ENCODE measurements at regions not wholly inside any gene's neighbourhood (a gene's known extent, or its start where the extent isn't known, plus 50 kb on each side); places are given as distances from the start of the nearest gene placed in this dataset.
A peak's percentile ranks its signal among the peaks of the same experiment; 100 is the strongest.

DNA sequence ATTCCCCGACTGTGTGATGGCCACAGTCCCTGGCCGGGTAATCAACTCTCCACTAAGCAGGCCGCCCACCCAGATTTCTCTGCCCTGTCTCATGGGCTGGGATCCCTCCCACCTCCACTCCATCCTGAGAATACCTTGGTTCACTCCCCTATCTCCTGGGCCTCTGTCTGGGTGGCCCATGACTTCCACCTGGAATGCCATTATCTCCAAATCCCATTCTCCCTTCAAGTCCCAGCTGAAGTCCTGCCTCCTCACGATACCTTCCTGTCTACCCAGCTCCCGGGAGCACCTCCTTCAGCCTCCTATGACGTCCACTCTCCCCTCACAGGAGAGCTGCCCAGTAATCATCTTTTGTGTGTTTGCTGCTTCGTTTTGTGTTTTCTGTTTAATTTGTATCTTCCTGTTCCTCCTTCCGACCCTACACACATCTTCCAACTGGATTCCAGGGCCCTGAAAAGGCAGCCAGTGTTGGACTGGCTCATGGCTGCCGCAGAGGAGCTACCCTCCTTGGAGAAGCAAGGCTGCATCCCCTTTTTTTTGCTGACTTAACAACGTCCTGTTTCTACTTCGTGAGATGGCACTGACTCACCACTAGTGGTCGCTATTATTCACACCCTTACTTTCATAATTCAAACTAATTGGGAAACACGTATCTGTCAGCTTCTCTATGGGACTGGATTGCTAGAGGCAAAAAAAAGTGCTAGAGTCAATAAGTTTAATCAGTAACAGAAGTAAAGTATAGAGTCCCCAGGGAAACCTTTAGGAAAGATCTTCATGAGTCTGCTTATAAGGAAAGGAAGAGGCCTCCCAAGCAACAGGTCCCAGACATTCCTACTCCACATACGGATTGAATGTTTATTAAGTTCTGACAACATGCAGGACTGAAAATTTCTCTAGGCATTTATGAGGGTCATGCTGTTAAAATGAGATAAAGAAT lies 171.9 kb upstream of the GATA6 start:
- DNase-seq = peak; percentile 62 to 64

DNA sequence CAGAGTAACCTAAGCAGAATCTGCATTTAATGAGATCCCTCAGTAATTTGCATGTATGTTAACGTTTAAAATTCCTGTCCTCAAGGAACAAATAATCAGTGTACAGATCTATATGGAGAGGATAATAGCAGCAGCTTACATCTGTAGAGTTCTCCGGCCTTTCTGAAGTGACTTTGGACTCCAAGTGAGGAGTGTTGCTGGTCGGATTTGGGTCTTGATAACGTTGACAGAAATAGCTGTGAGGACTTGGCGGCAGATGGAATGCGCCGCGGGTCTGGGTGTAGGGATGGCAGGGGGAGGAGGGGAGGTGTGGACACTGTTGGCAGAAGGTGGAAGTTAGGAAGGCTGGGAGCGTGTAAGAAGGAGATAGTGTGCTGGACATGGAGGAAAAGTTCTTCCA lies 170.9 kb upstream of the GATA6 start:
- DNase-seq = no peak

DNA sequence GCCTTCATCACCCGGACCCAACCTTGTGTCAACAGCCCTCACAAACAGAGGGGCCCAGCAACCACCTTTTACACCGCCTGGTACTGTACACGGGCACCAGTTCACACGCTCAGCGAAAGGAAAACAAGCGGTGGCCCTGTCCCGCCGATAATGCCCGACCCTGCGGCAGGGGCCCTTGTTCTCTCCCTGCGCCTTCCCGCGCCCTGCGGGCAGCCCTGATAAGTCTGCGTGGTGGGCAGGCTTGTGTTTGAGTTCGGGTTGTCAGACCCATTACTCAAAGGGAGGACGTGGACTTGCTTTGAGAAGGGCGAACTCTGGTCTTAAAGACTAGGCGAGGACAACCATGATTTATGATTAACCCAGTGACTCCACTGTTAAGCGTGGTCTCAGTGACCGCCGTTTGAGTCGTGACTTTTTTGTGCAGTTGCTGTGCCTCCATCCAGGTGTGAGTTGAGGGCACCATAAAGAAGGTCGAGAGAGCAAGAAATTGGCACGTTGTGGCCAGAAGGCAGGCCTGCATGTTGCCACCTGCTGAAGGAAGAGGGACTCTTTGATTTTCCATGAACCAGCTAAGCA lies 167.4 kb upstream of the GATA6 start:
- no peak for DNase-seq

DNA sequence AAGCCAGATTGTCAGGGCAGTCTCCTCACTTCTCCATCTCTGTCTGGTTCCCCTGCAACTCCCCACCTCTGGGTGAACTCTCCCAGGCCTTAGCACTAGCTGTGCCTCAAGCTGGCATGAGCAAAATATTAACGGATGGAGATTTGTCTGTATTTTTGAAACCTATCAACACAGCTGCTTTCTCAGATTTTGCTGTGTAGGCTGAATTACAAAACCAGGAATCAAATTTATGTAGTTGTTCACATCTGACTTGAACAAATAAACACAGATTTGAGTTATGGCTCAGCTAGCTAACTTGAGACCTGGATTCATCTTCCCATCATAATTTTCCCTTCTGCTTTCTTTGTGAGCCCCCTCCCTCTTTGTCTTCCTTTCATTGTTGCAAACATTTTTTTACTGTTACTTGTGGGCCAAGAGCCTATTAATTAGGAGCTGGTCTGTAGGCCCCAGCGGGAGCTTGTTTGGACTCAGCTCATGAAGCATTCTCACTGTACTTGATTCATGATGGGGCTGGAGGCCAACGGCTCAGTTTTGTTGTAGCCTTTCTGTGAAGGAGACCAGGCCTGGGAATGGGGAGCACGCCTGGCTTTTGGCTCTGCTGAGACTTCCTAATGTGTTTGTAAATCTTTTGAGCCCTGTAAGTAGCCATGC lies 164.1 kb upstream of the GATA6 start:
- DNase-seq = no peak

GRCh38 chr18:22006458-22006857 lies 162.9 kb upstream of the GATA6 start:
- no peak for DNase-seq

- no peak for DNase-seq
Observed at GRCh38 chr18:22009242-22009641, 160.1 kb upstream of the GATA6 start.

GRCh38 chr18:22013993-22014392 lies 155.4 kb upstream of the GATA6 start:
- no peak for DNase-seq

- DNase-seq = no peak
Observed at GRCh38 chr18:22015156-22015555, 154.2 kb upstream of the GATA6 start.

DNA sequence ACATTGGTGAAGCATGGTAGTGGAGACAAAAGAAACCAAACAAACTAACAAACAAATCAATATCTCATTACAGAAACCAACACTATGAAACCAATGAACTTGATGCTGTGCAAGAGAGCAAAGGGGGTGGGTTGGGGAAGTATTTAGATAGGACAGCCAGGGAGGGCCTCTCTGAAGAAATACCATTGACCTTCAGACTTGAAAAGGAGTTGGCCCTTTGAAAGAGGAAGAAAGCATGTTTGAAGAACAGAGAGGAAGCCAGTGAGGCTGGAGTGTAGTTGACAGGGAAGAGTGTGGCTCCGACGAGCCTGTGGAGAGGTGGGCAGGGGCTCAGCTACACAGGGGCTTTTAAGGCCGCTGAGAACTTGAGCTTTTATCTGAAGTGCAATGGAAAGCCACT lies 151.0 kb upstream of the GATA6 start:
- DNase-seq = no peak

GRCh38 chr18:22019193-22019592 lies 150.2 kb upstream of the GATA6 start:
- DNase-seq = no peak

DNA sequence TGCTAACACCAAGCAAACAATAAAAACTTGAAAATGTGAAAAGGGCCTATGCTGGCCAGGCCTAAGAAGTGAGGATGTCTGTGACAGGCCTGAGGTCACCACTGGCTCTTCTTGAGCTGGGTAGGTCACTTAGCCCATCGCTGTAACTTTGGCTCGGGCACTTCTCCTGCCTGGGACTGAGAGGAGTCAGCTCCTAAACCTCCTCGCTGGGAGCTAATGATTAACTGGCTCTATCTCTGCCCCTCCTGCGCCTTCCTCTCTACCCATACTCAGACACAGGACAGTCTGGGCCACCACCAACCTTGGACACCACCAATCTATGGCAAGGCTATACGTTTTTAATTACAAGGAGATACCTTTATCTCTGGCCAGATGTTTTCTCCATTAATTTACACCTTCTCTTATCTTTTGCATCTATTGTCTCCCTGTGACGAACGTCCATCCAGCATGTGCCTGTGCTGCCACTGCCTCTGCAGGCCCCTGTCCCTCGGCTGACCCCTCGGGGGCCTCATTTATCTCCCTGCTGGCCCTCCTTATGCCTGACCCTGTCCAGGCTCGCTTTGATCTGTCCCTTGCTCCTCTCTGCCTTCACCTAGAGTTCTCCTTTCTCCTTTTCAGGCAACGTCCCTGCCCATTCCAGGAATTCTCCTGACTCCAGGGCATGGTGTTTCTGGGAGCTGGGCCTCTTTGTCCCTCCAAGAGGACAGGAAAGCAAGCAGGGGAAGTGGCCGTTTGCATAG lies 149.1 kb upstream of the GATA6 start:
- no peak for DNase-seq

DNA sequence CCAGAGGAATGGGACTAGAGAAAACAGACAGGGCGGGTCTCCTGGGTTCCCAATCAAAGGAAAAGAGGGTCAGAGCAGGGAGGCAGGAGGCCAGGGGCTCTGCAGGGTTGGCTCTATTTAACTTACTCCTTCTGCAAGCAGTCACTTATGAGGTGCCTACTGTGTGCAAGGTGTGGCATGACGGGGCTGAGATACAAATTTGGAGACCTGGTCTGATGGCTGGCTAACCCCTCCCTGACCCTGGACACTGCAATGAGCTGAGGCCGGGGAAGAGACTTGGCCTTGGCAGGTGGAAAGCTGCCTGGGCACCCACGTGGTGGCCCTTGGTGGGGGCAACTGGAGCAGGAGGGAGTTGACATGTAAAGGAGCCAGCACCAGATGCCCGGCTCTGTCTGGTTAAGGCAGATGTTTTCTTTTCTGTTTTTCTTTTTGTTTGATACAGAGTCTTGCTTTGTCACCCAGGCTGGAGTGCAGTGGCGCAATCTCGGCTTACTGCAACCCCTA lies 148.5 kb upstream of the GATA6 start:
- DNase-seq = no peak

DNA sequence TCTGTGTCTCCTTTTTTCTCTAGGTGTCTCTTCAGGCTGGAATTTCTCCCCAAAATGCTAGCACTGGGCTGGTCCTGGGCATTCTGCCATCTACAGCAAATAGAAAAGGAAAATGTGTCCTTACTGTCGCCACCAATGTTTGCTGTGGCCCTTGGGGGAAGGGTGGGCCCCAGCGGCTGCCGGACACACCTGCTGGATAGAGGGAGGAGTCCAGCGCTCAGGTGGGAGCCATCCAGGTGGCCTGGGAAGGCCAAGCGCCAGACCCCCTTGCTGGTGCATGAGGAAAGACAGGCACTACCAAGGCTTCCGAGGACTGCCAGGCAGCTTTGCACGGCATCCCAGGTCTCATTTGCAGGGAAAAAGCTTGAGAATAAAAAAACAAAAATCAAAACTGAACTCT lies 147.7 kb upstream of the GATA6 start:
- no peak for DNase-seq

DNA sequence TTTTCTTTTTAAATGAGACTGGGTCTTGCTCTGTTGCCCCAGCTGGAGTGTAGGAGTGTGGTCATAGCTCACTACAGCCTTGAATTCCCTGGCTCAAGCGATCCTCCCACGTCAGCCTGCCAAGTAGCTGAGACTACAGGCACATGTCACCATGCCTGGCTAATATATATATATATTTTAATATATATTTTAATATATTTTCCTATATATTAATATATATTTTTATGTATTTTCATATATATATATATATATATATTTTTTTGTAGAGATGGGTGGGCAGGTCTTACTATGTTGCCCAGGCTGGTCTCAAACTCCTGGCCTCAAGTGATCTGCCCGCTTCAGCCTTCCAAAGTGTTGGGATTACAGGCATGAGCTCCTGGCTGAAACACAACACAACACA lies 144.5 kb upstream of the GATA6 start:
- DNase-seq = no peak

- DNase-seq = no peak
Observed at GRCh38 chr18:22026362-22026761, 143.0 kb upstream of the GATA6 start.

DNA sequence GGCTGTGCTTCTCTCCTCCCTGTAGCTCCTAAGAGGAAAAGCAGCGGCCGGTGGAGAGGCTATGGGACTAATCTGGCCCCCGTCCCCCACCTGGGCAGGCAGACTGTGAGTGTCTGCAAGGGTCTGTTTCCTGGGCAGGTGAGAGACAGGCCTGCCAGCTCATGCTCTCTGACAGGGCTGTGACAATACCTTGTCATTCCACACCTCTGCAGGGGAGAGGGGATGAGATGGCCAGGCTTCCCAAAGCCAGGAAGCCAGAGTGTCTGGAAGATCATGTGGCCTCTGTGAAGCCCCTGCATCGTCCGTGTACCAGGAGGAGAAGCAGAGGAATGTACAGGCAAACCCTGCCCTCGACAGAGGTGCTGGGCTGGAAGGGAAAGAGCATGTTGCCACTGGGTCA lies 142.5 kb upstream of the GATA6 start:
- no peak for DNase-seq

GRCh38 chr18:22031611-22032010 lies 137.8 kb upstream of the GATA6 start:
- DNase-seq = no peak

- no peak for DNase-seq
Observed at GRCh38 chr18:22032392-22032961, 136.9 kb upstream of the GATA6 start.

DNA sequence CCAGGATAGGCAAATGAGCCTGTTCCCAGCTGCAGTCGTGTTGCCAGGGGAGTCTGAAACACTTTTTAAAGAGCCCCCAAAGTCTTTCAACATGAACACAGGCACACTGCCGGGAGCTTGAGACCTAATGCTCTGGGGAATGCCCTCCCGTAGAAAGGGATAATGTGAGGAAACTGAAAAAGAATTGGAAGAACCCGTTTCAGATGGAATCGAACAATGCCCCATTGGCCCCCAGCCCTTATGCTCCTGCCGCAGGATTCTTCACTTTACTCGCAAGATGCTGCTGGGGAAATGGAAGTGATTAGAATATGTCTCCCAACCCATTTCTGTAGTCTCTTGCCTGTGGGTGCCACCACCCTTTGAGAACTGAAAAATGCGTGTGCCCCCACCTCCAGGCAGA lies 136.3 kb upstream of the GATA6 start:
- no peak for DNase-seq

- no peak for DNase-seq
Observed at GRCh38 chr18:22034276-22034675, 135.1 kb upstream of the GATA6 start.

GRCh38 chr18:22040533-22040932 lies 128.9 kb upstream of the GATA6 start:
- no peak for DNase-seq

- no peak for DNase-seq
Observed at GRCh38 chr18:22043837-22044236, 125.6 kb upstream of the GATA6 start.

Measured in inflammatory macrophage treated with lipopolysaccharide for 1 hour (primary cell).